WTC11 (cell line): ENCODE measurements at regions not wholly inside any gene's neighbourhood (a gene's known extent, or its start where the extent isn't known, plus 50 kb on each side); places are given as distances from the start of the nearest gene placed in this dataset.

ENCODE experiments used
- ATAC-seq: fragments of 200-7000 bp; cut with Tn5 transposase; 2 replicates; pipeline ENCODE4 v1.10.0; 2021; ENCODE audit warnings: mild to moderate bottlenecking, moderate library complexity
- CTCF ChIA-PET: fragments of 300-600 bp; sonication (Branson Sonifier 250); formaldehyde crosslinking; loops from one replicate; lab custom pipeline; 2021; ENCODE audit warnings: antibody characterized with exemption; lab: Charles Lee
- POLR2A ChIA-PET: fragments of 350-600 bp; sonication (Branson Sonifier 250); formaldehyde crosslinking; loops from one replicate; lab custom pipeline; 2021; ENCODE audit warnings: antibody characterized with exemption; lab: Charles Lee
- DNase-seq: peaks from one replicate; pipeline ENCODE4 v3.0.0; 2021; ENCODE audit warnings: low spot score
- H3K27ac Mint-ChIP-seq: 2 replicates; pipeline ENCODE4 v1.8.0; 2021; ENCODE audit warnings: mixed read lengths
- H3K27me3 Mint-ChIP-seq: 2 replicates; pipeline ENCODE4 v1.8.0; 2021; ENCODE audit warnings: low read depth, mild to moderate bottlenecking, moderate library complexity, mixed read lengths
- H3K36me3 Mint-ChIP-seq: 2 replicates; pipeline ENCODE4 v1.8.0; 2021; ENCODE audit warnings: mixed read lengths
- H3K4me1 Mint-ChIP-seq: 2 replicates; pipeline ENCODE4 v1.8.0; 2022; ENCODE audit warnings: mixed read lengths
- H3K4me3 Mint-ChIP-seq: 2 replicates; pipeline ENCODE4 v1.8.0; 2021; ENCODE audit warnings: mild to moderate bottlenecking, moderate library complexity, mixed read lengths
- H3K9me3 Mint-ChIP-seq: 2 replicates; pipeline ENCODE4 v1.8.0; 2021; ENCODE audit warnings: mixed read lengths
- FOXK1 ChIP-seq: sonication (generic); formaldehyde crosslinking; IDR thresholded peaks from 2 replicates; pipeline ENCODE4 v1.8.0; 2022; ENCODE audit warnings: mild to moderate bottlenecking, moderate library complexity, missing genetic modification reagents
- GABPB1 ChIP-seq: sonication (generic); formaldehyde crosslinking; IDR thresholded peaks from 2 replicates; pipeline ENCODE4 v1.8.1; 2023; ENCODE audit warnings: mild to moderate bottlenecking, missing genetic modification reagents
- HMGA2 ChIP-seq: fragments of 250-450 bp; sonication (Bioruptor Pico); IDR thresholded peaks from 2 replicates; pipeline ENCODE4 v1.4.0; 2021; ENCODE audit warnings: mild to moderate bottlenecking, moderate library complexity
- NFE2L1 ChIP-seq: sonication (generic); formaldehyde crosslinking; IDR thresholded peaks from 2 replicates; pipeline ENCODE4 v1.8.1; 2023; ENCODE audit warnings: missing genetic modification reagents
- NR3C1 ChIP-seq: sonication (generic); formaldehyde crosslinking; conservative IDR thresholded peaks from 2 replicates; pipeline ENCODE4 v1.8.1; 2023; ENCODE audit warnings: low read depth, mild to moderate bottlenecking, missing genetic modification reagents
- RELA ChIP-seq: sonication (generic); formaldehyde crosslinking; IDR thresholded peaks from 2 replicates; pipeline ENCODE4 v1.8.1; 2022; ENCODE audit warnings: missing genetic modification reagents, mild to moderate bottlenecking, borderline replicate concordance
- TEAD1 ChIP-seq: sonication (generic); formaldehyde crosslinking; IDR thresholded peaks from 2 replicates; pipeline ENCODE4 v1.8.0; 2022; ENCODE audit warnings: mild to moderate bottlenecking, missing genetic modification reagents
- ZBTB21 ChIP-seq: sonication (generic); formaldehyde crosslinking; IDR thresholded peaks from 2 replicates; pipeline ENCODE4 v1.8.1; 2023; ENCODE audit warnings: mild to moderate bottlenecking, missing genetic modification reagents, borderline replicate concordance
- ZNF232 ChIP-seq: sonication (generic); formaldehyde crosslinking; IDR thresholded peaks from 2 replicates; pipeline ENCODE4 v1.8.0; 2022; ENCODE audit warnings: mild to moderate bottlenecking, missing genetic modification reagents
- ZNF423 ChIP-seq: fragments of 250-450 bp; sonication (Bioruptor Pico); IDR thresholded peaks from 2 replicates; pipeline ENCODE4 v2.1.2; 2022; ENCODE audit warnings: mild to moderate bottlenecking, moderate library complexity
- TF ChIP-seq, protein P1 (sequence below): sonication (generic); formaldehyde crosslinking; IDR thresholded peaks from 2 replicates; pipeline ENCODE4 v1.8.1; 2022; ENCODE audit warnings: low read depth, mild to moderate bottlenecking, moderate library complexity, missing genetic modification reagents, borderline replicate concordance
- TF ChIP-seq, protein P2 (sequence below): fragments of 250-450 bp; sonication (Bioruptor Pico); IDR thresholded peaks from 2 replicates; pipeline ENCODE4 v1.9.0; 2021; ENCODE audit warnings: mild to moderate bottlenecking
- TF ChIP-seq, protein P3 (sequence below): sonication (generic); formaldehyde crosslinking; IDR thresholded peaks from 2 replicates; pipeline ENCODE4 v1.8.1; 2022; ENCODE audit warnings: mild to moderate bottlenecking, moderate library complexity, missing genetic modification reagents
- TF ChIP-seq, protein P4 (sequence below): fragments of 250-450 bp; sonication (Bioruptor Pico); IDR thresholded peaks from 2 replicates; pipeline ENCODE4 v2.1.2; 2022; ENCODE audit warnings: mild to moderate bottlenecking, moderate library complexity
- TF ChIP-seq, protein P5 (sequence below): sonication (generic); formaldehyde crosslinking; conservative IDR thresholded peaks from 2 replicates; pipeline ENCODE4 v1.8.1; 2023; ENCODE audit warnings: mild to moderate bottlenecking, low read depth, missing genetic modification reagents, moderate library complexity
- TF ChIP-seq, protein P6 (sequence below): sonication (generic); formaldehyde crosslinking; IDR thresholded peaks from 2 replicates; pipeline ENCODE4 v1.8.0; 2022; ENCODE audit warnings: missing genetic modification reagents
- TF ChIP-seq, protein P7 (sequence below): fragments of 250-450 bp; sonication (Bioruptor Pico); IDR thresholded peaks from 2 replicates; pipeline ENCODE4 v1.9.0; 2021; ENCODE audit warnings: mild to moderate bottlenecking

DNA sequence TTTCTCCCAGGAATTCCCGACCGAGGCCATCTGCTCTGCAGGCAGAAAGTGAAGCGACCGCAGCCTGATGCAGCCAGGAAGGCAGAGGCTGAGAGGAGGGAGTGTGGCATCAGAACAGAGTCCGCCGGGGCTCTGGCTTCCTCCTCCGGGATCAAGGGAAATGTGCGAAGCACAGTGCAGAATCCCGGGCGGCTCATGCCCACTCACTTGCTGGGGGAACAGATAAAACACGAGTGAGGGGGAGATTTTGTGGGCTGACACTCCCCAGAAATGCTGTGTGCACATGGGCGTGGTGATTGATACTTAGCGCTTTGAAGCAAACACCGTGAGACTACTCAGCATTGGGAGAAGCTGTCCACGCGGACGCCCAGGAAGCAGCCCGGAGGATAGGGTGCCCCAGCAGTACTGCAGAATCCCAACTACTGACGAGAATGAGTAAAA is 75.3 kb upstream of the POMP start (continued):
- TF ChIP-seq, protein P1, sequence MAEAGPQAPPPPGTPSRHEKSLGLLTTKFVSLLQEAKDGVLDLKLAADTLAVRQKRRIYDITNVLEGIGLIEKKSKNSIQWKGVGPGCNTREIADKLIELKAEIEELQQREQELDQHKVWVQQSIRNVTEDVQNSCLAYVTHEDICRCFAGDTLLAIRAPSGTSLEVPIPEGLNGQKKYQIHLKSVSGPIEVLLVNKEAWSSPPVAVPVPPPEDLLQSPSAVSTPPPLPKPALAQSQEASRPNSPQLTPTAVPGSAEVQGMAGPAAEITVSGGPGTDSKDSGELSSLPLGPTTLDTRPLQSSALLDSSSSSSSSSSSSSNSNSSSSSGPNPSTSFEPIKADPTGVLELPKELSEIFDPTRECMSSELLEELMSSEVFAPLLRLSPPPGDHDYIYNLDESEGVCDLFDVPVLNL (CRISPR knock-in tag) = no peak
- TF ChIP-seq ZNF423 (CRISPR knock-in tag) = no peak
- TF ChIP-seq, protein P2, sequence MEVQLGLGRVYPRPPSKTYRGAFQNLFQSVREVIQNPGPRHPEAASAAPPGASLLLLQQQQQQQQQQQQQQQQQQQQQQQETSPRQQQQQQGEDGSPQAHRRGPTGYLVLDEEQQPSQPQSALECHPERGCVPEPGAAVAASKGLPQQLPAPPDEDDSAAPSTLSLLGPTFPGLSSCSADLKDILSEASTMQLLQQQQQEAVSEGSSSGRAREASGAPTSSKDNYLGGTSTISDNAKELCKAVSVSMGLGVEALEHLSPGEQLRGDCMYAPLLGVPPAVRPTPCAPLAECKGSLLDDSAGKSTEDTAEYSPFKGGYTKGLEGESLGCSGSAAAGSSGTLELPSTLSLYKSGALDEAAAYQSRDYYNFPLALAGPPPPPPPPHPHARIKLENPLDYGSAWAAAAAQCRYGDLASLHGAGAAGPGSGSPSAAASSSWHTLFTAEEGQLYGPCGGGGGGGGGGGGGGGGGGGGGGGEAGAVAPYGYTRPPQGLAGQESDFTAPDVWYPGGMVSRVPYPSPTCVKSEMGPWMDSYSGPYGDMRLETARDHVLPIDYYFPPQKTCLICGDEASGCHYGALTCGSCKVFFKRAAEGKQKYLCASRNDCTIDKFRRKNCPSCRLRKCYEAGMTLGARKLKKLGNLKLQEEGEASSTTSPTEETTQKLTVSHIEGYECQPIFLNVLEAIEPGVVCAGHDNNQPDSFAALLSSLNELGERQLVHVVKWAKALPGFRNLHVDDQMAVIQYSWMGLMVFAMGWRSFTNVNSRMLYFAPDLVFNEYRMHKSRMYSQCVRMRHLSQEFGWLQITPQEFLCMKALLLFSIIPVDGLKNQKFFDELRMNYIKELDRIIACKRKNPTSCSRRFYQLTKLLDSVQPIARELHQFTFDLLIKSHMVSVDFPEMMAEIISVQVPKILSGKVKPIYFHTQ = no peak
- TF ChIP-seq, protein P3, sequence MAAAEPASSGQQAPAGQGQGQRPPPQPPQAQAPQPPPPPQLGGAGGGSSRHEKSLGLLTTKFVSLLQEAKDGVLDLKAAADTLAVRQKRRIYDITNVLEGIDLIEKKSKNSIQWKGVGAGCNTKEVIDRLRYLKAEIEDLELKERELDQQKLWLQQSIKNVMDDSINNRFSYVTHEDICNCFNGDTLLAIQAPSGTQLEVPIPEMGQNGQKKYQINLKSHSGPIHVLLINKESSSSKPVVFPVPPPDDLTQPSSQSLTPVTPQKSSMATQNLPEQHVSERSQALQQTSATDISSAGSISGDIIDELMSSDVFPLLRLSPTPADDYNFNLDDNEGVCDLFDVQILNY (CRISPR knock-in tag) = no peak
- TF ChIP-seq RELA (CRISPR knock-in tag) = no peak
- TF ChIP-seq, protein P4, sequence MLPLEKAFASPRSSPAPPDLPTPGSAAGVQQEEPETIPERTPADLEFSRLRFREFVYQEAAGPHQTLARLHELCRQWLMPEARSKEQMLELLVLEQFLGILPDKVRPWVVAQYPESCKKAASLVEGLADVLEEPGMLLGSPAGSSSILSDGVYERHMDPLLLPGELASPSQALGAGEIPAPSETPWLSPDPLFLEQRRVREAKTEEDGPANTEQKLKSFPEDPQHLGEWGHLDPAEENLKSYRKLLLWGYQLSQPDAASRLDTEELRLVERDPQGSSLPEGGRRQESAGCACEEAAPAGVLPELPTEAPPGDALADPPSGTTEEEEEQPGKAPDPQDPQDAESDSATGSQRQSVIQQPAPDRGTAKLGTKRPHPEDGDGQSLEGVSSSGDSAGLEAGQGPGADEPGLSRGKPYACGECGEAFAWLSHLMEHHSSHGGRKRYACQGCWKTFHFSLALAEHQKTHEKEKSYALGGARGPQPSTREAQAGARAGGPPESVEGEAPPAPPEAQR (CRISPR knock-in tag) = no peak
- no peak for TF ChIP-seq ZBTB21 (CRISPR knock-in tag)
- TF ChIP-seq FOXK1 (CRISPR knock-in tag) = no peak
- TF ChIP-seq, protein P5, sequence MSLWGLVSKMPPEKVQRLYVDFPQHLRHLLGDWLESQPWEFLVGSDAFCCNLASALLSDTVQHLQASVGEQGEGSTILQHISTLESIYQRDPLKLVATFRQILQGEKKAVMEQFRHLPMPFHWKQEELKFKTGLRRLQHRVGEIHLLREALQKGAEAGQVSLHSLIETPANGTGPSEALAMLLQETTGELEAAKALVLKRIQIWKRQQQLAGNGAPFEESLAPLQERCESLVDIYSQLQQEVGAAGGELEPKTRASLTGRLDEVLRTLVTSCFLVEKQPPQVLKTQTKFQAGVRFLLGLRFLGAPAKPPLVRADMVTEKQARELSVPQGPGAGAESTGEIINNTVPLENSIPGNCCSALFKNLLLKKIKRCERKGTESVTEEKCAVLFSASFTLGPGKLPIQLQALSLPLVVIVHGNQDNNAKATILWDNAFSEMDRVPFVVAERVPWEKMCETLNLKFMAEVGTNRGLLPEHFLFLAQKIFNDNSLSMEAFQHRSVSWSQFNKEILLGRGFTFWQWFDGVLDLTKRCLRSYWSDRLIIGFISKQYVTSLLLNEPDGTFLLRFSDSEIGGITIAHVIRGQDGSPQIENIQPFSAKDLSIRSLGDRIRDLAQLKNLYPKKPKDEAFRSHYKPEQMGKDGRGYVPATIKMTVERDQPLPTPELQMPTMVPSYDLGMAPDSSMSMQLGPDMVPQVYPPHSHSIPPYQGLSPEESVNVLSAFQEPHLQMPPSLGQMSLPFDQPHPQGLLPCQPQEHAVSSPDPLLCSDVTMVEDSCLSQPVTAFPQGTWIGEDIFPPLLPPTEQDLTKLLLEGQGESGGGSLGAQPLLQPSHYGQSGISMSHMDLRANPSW (CRISPR knock-in tag) = no peak
- TF ChIP-seq, all 79 proteins: peak for 0

DNA sequence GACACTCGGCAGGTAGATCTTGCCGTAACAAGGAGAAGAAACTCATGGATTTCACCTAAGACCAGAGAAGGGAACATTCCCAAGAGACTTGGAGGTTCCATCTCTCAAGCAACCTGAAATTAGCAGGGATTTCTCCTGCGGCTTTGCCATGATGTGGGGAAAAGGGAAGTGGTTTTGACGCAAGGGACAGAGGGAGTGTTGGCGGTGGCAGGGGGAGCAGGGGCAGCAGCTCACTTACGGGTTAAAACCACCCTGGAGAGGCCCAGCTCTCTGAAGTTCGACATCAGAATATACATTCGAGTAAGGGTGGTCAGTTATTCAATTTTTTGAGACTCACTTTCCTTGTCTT is 76.1 kb upstream of the POMP start:
- peaks cover 49% of the 10 kb centered on the region for H3K4me1 Mint-ChIP-seq
- no peak for ATAC-seq
- H3K4me3 Mint-ChIP-seq = no peak overlapping the region
- POLR2A ChIA-PET = no interaction called here
- DNase-seq = no peak
- no peaks in the 10 kb centered on the region for H3K36me3 Mint-ChIP-seq
- CTCF ChIA-PET = no interaction called here
- peaks cover 4% of the 10 kb centered on the region for H3K9me3 Mint-ChIP-seq
- H3K27me3 Mint-ChIP-seq = peaks cover 3% of the 10 kb centered on the region; the same call in 1 of the 2 replicates
- no peak overlapping the region for H3K27ac Mint-ChIP-seq
- TF ChIP-seq GABPB1 (no peak), TEAD1 (no peak), HMGA2 (CRISPR knock-in tag) (no peak), NFE2L1 (CRISPR knock-in tag) (no peak), ZNF232 (CRISPR knock-in tag) (no peak), NR3C1 (CRISPR knock-in tag) (no peak), RELA (CRISPR knock-in tag) (no peak)
- TF ChIP-seq, protein P6, sequence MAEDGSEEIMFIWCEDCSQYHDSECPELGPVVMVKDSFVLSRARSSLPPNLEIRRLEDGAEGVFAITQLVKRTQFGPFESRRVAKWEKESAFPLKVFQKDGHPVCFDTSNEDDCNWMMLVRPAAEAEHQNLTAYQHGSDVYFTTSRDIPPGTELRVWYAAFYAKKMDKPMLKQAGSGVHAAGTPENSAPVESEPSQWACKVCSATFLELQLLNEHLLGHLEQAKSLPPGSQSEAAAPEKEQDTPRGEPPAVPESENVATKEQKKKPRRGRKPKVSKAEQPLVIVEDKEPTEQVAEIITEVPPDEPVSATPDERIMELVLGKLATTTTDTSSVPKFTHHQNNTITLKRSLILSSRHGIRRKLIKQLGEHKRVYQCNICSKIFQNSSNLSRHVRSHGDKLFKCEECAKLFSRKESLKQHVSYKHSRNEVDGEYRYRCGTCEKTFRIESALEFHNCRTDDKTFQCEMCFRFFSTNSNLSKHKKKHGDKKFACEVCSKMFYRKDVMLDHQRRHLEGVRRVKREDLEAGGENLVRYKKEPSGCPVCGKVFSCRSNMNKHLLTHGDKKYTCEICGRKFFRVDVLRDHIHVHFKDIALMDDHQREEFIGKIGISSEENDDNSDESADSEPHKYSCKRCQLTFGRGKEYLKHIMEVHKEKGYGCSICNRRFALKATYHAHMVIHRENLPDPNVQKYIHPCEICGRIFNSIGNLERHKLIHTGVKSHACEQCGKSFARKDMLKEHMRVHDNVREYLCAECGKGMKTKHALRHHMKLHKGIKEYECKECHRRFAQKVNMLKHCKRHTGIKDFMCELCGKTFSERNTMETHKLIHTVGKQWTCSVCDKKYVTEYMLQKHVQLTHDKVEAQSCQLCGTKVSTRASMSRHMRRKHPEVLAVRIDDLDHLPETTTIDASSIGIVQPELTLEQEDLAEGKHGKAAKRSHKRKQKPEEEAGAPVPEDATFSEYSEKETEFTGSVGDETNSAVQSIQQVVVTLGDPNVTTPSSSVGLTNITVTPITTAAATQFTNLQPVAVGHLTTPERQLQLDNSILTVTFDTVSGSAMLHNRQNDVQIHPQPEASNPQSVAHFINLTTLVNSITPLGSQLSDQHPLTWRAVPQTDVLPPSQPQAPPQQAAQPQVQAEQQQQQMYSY = no peak
- TF ChIP-seq, protein P5 (CRISPR knock-in tag) = no peak
- TF ChIP-seq, protein P7, sequence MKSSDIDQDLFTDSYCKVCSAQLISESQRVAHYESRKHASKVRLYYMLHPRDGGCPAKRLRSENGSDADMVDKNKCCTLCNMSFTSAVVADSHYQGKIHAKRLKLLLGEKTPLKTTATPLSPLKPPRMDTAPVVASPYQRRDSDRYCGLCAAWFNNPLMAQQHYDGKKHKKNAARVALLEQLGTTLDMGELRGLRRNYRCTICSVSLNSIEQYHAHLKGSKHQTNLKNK (CRISPR knock-in tag) = no peak
